ENCODE measurements at regions not wholly inside any gene's neighbourhood (a gene's known extent, or its start where the extent isn't known, plus 50 kb on each side); places are given as distances from the start of the nearest gene placed in this dataset.

- DNase-seq (ENCODE audit: low read depth) = no peak
Observed at GRCh38 chr2:8065191-8065590, 616.7 kb upstream of the ID2 start.

- DNase-seq (ENCODE audit: low read depth) = no peak
Observed at GRCh38 chr2:8067784-8068336, 614.0 kb upstream of the ID2 start.

- DNase-seq (ENCODE audit: low read depth) = no peak
Observed at GRCh38 chr2:8072907-8073306, 608.9 kb upstream of the ID2 start.

GRCh38 chr2:8073916-8074315 is 607.9 kb upstream of the ID2 start:
- DNase-seq (ENCODE audit: low read depth) = no peak

DNA sequence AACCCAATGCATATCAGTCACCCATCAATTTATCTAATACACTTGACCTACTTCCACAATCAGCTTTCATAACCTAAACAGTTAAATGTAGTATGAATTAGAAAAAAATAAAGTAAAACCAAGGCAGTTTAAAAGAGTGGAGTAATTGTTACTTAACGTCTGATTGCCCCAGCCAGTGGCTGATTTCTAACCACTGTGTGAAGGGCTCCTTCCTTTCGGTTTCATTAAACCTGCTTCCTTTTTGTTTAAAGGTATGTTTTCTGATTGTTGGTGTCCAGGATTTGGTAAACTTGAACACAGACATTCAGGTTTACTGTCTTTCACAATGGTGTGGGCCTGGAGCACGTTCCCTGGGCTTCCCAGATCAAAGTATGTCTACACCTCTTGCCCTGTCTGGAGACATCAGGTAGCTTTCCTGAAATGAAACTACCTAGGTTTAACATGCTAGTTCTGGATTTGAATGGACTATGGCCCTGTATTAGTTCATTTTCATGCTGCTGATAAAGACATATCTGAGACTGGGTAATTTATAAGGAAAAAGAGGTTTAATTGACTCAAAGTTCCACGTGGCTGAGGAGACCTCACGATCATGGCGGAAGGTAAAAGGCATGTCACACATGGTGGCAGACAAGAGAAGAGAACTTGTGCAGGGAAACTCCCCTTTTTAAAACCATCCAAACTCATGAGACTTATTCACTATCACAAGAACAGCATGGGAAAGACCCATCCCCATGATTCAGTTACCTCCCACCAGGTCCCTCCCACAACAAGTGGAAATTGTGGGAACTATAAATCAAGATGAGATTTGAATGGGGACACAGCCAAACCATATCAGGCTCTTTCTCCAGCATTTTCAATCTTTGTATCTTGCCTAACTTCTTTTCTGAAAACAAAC is 605.2 kb upstream of the ID2 start:
- no peak for DNase-seq (ENCODE audit: low read depth)

DNA sequence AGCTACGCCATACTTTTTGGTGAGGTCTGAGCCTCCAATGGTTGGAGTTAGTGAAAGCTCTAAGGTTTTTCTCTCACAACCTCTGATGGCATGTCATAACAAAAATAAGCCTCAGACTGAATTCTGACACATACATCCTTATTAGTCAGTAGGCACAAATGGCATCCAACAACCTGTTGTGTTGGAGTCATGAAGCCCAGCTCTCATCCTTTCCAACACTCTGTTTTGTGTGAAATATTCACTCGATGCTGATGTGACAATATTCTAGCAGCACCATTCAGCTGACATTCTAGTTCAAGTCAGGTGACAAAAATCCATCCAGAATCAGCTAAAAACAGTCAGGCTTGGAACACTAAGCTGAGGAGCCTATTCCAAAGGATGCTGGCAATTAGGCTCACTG is 603.2 kb upstream of the ID2 start:
- DNase-seq (ENCODE audit: low read depth) = no peak

DNA sequence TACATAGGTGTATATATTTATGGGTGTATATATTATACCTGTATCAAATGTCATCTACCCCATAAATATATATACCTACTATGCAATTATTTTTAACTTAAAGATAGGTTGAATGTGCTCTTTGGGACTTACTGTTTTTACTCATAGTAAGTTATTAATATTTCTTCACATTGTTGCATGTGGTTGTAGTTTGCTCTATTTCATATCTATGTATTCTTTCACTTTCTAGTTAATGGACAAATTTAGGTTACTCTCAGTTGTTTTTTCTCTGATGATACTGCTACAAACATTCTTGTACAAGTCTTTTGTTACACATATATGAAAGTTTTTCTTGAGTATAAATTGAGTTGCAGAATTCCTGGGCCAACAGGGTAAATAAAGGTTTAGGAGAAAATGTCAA is 601.8 kb upstream of the ID2 start:
- no peak for DNase-seq (ENCODE audit: low read depth)

DNA sequence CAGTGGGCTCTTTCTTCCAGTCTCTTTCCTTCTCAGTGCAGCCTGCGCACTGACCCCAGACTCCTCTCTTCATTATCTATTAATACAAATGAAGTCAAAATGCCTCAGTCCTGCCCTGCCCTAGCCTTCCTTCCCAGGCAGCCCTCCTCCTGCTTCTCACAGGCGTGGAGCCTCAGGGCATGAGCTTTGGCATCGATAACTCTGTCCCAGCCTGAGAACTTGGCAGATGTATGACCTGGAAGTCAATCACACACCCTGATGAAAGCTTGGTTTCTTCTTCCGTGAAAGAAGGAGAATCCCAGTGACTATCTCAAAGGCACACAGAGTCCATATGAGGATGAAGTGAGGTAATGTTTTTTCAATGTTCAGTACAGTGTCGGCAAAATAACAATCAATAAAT is 600.7 kb upstream of the ID2 start:
- no peak for DNase-seq (ENCODE audit: low read depth)

GRCh38 chr2:8082840-8083239 is 599.0 kb upstream of the ID2 start:
- no peak for DNase-seq (ENCODE audit: low read depth)

DNA sequence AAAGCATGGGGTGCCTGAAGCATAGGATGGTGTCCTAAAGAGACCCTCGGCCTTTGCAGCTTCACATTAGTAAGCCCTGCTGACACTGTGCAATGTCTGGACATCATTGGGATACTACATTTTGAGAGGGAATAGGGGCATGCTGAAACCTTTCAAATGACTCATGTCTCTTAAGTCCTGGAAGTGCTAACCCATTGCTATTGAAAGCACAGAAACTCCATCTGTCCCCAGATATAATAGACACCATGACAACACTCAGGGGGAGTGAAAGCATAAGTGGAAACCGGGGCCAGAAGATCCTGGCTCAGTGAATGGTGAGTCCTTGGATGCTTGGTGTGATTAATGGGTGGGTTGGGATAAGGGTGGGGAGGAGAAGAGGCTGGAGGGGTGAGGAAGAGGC is 595.5 kb upstream of the ID2 start:
- peak; percentile 18 for DNase-seq (ENCODE audit: low read depth)

DNA sequence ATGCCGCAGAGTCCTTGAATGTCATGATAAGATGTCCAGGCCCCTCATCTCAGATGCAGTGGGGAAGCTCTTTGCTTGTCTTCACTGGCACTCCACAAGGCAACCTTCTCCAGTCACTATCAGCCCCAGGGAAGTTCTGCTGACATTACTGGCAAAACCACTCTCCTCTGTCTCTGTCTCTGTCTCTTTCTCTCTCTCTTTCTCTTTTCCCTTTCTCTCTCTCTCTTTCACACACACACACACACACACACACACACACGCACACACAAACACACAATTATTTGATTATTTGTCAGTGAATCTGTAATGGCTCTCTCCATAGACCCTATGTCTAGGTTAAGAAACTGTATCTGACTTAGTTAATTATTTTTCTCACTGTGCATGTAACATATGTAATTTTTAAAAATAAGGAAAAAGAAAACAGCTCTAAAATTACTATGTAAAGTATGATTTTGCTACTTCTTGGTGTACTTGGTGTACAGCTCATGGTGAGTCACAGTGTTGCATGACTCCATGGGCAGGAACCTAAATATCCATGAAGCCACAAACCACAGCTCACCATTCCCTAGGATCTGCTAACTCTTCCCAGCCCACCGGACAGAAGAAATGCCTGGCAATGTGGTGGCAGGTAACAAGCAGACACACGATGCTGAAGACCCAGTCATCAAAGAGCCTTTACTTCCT is 594.9 kb upstream of the ID2 start:
- peak; percentile 96 for DNase-seq (ENCODE audit: low read depth)

DNA sequence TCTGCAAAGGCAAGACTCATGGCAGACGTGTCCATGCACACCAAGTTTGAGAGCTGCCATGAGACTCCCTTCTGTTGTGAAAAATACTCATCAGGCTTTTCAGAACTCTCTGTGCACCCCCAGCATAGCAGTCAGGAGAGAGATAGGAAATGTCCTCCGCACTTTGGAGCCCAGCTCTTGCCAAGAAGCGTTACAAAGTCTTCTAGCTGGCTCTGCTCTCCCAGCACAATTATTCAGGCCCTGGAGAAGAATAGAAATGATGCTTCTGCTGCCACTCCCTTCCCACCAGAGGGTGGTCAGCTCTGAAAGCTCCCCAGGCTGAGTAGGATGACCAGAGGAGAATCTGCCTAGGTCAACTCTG is 594.4 kb upstream of the ID2 start:
- DNase-seq (ENCODE audit: low read depth) = no peak

DNA sequence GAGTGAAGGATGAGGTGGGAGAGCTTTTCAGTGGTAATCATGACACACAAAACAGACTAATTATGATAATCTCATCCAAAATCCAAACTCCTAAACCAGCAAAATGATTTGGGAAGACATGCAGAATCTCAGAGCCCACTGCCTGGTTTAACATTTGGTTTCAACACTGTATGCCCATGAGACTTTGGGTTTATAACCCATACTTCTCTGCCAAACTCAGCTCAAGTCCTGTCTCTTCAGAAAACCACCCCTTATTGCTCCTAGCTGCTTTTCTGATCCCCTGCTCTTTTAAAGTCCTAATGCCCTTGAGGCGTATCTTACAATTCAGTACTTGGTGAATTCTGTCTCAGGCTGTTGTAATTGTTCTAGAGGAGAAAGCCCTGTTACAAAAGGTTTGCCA is 593.0 kb upstream of the ID2 start:
- DNase-seq (ENCODE audit: low read depth) = no peak

- peak; percentile 10 for DNase-seq (ENCODE audit: low read depth)
Observed at GRCh38 chr2:8089596-8089995, 592.3 kb upstream of the ID2 start.

GRCh38 chr2:8090748-8091700 is 590.8 kb upstream of the ID2 start:
- DNase-seq (ENCODE audit: low read depth) = peak; percentile 96

- DNase-seq (ENCODE audit: low read depth) = peak; percentile 39
Observed at GRCh38 chr2:8094526-8094925, 587.3 kb upstream of the ID2 start.

DNA sequence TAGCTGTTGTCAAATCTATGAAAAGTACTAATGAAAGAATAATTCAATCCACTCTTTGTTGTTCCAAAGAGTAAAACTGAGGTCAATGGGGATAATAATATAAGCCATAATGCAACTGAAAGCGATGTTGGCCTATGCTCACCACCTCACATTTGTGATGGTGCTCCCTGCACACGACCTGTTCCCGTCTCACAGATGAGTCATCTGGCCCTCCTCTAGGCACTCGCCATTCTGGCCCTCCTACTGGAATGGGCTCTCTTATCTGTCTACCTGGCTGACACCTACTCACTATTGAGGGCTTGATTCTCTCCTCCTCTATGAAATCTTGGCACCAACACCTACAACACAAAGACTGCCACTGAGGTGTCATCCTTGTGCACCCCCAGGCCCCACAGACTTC is 585.9 kb upstream of the ID2 start:
- DNase-seq (ENCODE audit: low read depth) = no peak

GRCh38 chr2:8096484-8096883 is 585.4 kb upstream of the ID2 start:
- no peak for DNase-seq (ENCODE audit: low read depth)

DNA sequence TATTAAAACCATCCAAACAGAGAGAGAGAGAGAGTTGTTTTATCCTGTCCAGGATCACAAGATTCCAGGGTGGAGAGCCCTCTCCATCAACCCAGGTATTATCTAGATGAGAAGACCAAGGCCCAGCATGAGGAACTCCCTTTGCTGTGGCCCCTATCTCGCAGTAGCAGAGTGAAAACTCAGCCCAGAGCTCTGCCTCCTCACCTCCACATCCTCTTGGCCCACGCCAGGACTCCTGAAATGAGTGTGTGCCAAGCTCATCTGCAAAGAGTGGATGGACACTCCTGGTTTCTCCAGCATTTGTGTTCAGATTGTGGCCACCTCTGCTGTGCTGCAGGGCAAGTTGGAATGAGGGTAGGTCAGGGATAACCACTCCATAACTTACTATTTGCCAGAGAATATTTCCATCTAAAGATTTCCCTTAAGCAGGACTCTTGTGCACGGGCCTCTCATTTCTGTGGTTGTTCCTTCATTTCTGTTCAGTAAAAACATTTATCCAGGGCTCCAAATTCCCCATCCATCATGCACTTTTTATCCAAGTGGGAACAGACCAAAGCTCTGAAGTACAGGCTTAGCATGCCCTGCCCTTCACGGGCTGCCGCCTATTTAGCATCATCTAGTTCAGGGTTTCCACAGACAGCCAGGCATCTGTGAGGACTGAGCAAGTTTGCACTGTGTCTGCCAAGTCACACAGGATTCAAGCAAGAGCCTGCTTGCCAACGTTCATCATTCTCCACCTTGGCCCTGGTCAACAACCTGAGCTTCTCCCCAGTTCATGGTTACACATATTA is 583.2 kb upstream of the ID2 start:
- DNase-seq (ENCODE audit: low read depth) = no peak

DNA sequence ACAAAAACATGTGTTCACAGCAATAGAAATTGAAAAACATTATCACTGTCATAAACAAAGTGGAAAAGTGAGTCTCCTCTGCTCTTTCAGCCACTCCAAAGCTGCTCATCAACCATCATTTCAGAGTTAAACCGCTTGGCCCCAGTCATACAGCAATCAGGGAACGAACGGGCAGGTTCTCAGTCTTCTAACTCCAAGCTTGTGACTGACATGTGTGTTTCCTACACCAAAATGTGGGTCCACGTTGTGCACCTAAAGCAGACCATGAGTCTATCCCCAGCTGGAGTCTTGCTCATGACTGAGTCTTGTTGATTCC is 582.6 kb upstream of the ID2 start:
- DNase-seq (ENCODE audit: low read depth) = no peak

Data from HT1080 (cell line).